ENCODE measurements at regions not wholly inside any gene's neighbourhood (a gene's known extent, or its start where the extent isn't known, plus 50 kb on each side); places are given as distances from the start of the nearest gene placed in this dataset.

DNA sequence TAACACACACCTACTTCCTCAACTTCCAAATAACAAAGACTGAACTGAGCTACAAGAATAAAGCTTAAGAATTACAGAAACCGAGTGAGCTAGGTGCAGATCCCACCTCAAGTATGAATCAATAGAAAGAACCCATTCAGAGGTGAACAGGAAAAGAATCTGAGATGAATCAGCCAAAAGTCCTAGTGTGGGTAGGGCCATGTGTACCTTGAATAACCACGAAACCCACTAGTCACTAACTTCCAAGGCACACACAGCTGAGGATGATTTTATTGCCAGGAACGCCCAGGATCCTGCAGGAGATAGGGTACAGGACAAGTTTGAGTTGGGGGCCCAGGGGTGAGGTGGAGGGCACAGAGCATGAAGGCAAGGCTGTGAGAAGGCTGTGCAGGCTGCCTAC is 99.7 kb upstream of the REG3A start (continued):
- no peak for TF ChIP-seq NCOA4 (IDR thresholded peaks at IDR 0.05; ENCODE audit: partially characterized antibody)
- TF ChIP-seq ZNF24 (IDR thresholded peaks at IDR 0.05), result no peak
- TF ChIP-seq CHD2 (IDR thresholded peaks at IDR 0.05; ENCODE audit: low read depth, low read length), result no peak
- TF ChIP-seq ZNF717 (CRISPR knock-in tag; IDR thresholded peaks at IDR 0.05), result no peak

GRCh38 chr2:79253243-79253774 is 93.8 kb upstream of the REG3A start:
- WGBS (ENCODE audit: insufficient coverage, low coverage, missing lambda C conversion rate), result 0% methylated on average over 2 of the region's 2 CpGs
- Histone ChIP-seq H3K27ac (ENCODE audit: extremely low read depth, low read depth, low read length) (no peak overlapping the region), H4K20me1 (replicated peaks; ENCODE audit: control insufficient read depth, insufficient read depth, low read length) (no peaks in the 10 kb centered on the region), H3K4me1 (replicated peaks in 1 of 2; ENCODE audit: control insufficient read depth in 2 of 2, insufficient read depth in 2 of 2, low read length in 2 of 2) (no peaks in the 10 kb centered on the region), H2AFZ (ENCODE audit: low read depth, low read length) (no peak overlapping the region), H3K4me2 (ENCODE audit: insufficient read depth, low read length) (no peak overlapping the region), H3K4me3 (no peak overlapping the region), H3K79me2 (ENCODE audit: control insufficient read depth, insufficient read depth, low read length) (no peaks in the 10 kb centered on the region), H3K9me3 (replicated peaks; ENCODE audit: control insufficient read depth, insufficient read depth, low read depth, low read length) (no peaks in the 10 kb centered on the region), H3K9ac (ENCODE audit: insufficient read depth in 1 of 2, low read depth in 2 of 2, low read length in 2 of 2) (no peak overlapping the region), H3K27me3 (ENCODE audit: control insufficient read depth in 2 of 2, insufficient read depth in 2 of 2, low read length in 2 of 2) (no peaks in the 10 kb centered on the region), H3K9me1 (ENCODE audit: control insufficient read depth, insufficient read depth, low read length) (no peaks in the 10 kb centered on the region), H3K36me3 (ENCODE audit: control insufficient read depth, insufficient read depth, low read length) (no peaks in the 10 kb centered on the region)
- ATAC-seq (no peak), DNase-seq (ENCODE audit: extremely low read depth in 1 of 4, low spot score in 3 of 4) (no peak), FAIRE-seq (no peak)
- in situ Hi-C loops (cut with MboI), result no loop called here
- TF ChIP-seq ZFX (CRISPR knock-in tag; IDR thresholded peaks at IDR 0.05) (no peak), PHF8 (IDR thresholded peaks at IDR 0.05; ENCODE audit: borderline replicate concordance, low read length) (no peak), TEAD4 (IDR thresholded peaks at IDR 0.05; ENCODE audit: low read length) (no peak), TEAD4 (CRISPR knock-in tag; IDR thresholded peaks at IDR 0.05; ENCODE audit: borderline replicate concordance) (no peak), FOXA1 (IDR thresholded peaks at IDR 0.05; ENCODE audit: borderline replicate concordance) (no peak)
- CTCF ChIA-PET (ENCODE audit: low intra/inter-chr PET ratio), result no interaction called here
- POLR2A ChIA-PET, result no interaction called here
- BruUV-seq (replicated peaks), result no TSS peak
- intact Hi-C loops (cut with micrococcal nuclease), result no loop called here
